ENCODE measurements at regions not wholly inside any gene's neighbourhood (a gene's known extent, or its start where the extent isn't known, plus 50 kb on each side); places are given as distances from the start of the nearest gene placed in this dataset.

DNA sequence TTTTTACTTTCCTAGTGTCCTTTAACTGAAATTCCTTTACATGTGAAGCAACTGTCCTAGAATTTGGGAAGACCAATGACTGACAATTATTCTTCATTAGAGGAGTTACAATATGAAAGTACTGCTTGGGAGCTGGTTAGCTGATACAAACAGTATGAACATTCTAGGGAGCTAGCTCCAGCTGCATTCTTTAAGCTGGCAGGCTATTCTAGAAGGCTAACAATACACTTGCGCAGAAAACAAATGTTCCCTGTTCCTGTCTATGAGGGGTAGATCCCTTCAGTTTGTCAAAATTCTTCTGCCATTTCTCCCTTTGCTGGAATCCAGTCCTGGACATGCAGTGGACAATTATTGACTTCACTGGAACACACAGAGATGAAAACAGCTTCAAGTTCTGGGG is 60.2 kb upstream of the NANOGP8 start:
- TF ChIP-seq ZNF274 (IDR thresholded peaks at IDR 0.05; ENCODE audit: low read depth, low read length) (no peak), YY1 (IDR thresholded peaks at IDR 0.05; ENCODE audit: insufficient read depth, insufficient read length) (no peak)
